ENCODE measurements at regions not wholly inside any gene's neighbourhood (a gene's known extent, or its start where the extent isn't known, plus 50 kb on each side); places are given as distances from the start of the nearest gene placed in this dataset.

DNA sequence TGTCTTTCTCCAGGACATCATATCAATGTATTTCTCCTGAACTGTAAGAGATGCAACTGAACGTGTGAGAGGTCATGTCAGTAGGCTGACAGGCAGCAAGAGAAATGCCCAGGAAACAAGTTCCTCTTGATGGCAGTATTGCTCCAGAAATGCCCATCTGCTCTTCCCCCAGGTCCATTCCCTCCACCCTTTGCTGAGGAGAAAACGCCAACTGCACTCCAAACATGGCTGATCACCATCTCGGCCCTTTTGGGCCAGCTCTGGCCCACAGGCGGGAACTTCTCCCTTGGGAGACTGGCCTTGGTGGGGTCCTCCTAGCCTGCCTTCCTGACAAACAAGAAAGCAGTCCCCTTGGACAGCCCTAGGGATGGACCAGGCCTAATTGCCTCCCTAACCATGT, 276.5 kb upstream of the AGTR2 start:
- Histone ChIP-seq H3K9me3 (peaks cover 0 to 20% (median 0%) of the 10 kb centered on the region in 8 donors), H3K27ac (no peak overlapping the region), H3K4me3 (no peak overlapping the region), H3K36me3 (no peaks in the 10 kb centered on the region), H3K4me1 (peaks cover 0 to 17% (median 0%) of the 10 kb centered on the region in 6 donors), H3K27me3 (replicated peaks in 1 of 7) (no peaks in the 10 kb centered on the region)
- no peak for DNase-seq
- TF ChIP-seq, protein P1, sequence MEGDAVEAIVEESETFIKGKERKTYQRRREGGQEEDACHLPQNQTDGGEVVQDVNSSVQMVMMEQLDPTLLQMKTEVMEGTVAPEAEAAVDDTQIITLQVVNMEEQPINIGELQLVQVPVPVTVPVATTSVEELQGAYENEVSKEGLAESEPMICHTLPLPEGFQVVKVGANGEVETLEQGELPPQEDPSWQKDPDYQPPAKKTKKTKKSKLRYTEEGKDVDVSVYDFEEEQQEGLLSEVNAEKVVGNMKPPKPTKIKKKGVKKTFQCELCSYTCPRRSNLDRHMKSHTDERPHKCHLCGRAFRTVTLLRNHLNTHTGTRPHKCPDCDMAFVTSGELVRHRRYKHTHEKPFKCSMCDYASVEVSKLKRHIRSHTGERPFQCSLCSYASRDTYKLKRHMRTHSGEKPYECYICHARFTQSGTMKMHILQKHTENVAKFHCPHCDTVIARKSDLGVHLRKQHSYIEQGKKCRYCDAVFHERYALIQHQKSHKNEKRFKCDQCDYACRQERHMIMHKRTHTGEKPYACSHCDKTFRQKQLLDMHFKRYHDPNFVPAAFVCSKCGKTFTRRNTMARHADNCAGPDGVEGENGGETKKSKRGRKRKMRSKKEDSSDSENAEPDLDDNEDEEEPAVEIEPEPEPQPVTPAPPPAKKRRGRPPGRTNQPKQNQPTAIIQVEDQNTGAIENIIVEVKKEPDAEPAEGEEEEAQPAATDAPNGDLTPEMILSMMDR (IDR thresholded peaks at IDR 0.05 in 8 of 11, conservative IDR thresholded peaks at IDR 0.05 in 3 of 11): peak in 4 of 11 experiments; percentile 33 to 46 (median 36)
- TF ChIP-seq POLR2A (IDR thresholded peaks at IDR 0.05) (no peak), POLR2AphosphoS5 (IDR thresholded peaks at IDR 0.05) (no peak)
- intact Hi-C loops (cut with DNase I; ENCODE audit: low total_unique reads): no loop called here
- 41 to 76% (median 62%) methylated on average over 4 of the region's 4 CpGs for WGBS, 5 donors

DNA sequence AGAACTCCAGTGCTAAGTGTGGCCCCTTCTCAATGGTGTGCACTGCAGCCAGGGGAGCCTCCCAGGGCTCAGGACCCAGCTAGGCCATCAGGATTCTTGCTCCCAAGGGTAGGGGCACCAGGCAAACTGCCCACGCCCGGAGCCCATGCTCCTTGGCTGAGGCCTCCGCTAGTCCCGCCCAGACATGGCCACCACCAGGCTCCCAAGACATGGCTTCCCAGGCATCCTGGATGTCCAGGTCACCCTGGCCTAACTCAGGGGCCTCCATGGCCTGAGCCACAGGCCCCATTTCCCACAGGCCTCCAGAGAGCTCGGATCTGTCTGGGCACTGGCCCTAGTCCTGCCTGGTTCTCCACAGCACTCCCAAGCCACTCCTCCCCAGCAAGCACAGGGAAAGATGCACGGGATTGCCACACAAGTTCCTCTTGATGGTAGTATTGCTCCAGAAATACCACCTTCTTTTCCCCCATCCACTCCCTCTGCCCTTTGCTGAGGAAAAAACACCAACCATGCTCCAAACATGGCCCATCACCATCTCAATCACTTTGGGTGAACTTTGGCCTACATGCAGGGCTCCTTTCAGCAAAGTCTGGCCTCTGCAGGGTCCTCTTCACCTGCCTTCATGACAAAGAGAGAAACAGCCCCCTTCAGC, 274.7 kb upstream of the AGTR2 start:
- TF ChIP-seq POLR2AphosphoS5 (IDR thresholded peaks at IDR 0.05): no peak
- no peak for TF ChIP-seq POLR2A (IDR thresholded peaks at IDR 0.05)
- TF ChIP-seq, protein P1 (IDR thresholded peaks at IDR 0.05 in 8 of 11, conservative IDR thresholded peaks at IDR 0.05 in 3 of 11): no peak
- Histone ChIP-seq H3K4me3 (no peak overlapping the region), H3K27me3 (replicated peaks in 1 of 7) (no peaks in the 10 kb centered on the region), H3K36me3 (no peaks in the 10 kb centered on the region), H3K27ac (no peak overlapping the region), H3K4me1 (peaks cover 0 to 18% (median 0%) of the 10 kb centered on the region in 6 donors), H3K9me3 (peaks cover 0 to 9% (median 0%) of the 10 kb centered on the region in 8 donors)
- intact Hi-C loops (cut with DNase I; ENCODE audit: low total_unique reads): no loop called here
- DNase-seq: no peak
- WGBS, 5 donors: 42 to 93% (median 84%) methylated on average over 1 to 6 of the region's 6 CpGs; no CpG with 5 or more reads in 1 of the 5 donors

DNA sequence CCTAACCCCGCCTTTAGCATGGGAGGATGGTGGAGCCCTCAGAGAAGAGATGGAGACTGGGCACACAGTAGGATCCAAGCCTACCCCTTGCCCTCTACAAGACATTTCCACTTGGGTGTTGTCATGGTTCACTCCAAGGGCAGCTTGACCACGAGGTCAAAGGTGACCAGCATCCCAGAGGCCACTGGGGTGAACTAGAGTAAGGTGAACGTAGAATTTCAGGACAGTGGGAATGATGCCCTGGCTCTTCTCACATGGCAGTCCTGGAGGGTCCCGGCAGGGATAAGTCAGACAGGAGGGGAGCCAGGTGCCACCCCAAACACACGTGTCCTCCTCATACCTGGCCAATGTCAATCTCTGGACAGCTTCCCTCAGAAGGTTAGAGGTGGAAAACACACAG, 274.2 kb upstream of the AGTR2 start:
- Histone ChIP-seq H3K36me3 (no peaks in the 10 kb centered on the region), H3K9me3 (peaks cover 0 to 9% (median 0%) of the 10 kb centered on the region in 8 donors), H3K27me3 (replicated peaks in 1 of 7) (no peaks in the 10 kb centered on the region), H3K27ac (no peak overlapping the region), H3K4me1 (peaks cover 0 to 18% (median 0%) of the 10 kb centered on the region in 6 donors), H3K4me3 (no peak overlapping the region)
- no peak for DNase-seq
- TF ChIP-seq POLR2A (IDR thresholded peaks at IDR 0.05) (no peak), POLR2AphosphoS5 (IDR thresholded peaks at IDR 0.05) (no peak)
- TF ChIP-seq, protein P1 (IDR thresholded peaks at IDR 0.05 in 8 of 11, conservative IDR thresholded peaks at IDR 0.05 in 3 of 11): no peak
- intact Hi-C loops (cut with DNase I; ENCODE audit: low total_unique reads): no loop called here
- 73 to 92% (median 80%) methylated on average over 4 to 5 of the region's 5 CpGs for WGBS, 5 donors

DNA sequence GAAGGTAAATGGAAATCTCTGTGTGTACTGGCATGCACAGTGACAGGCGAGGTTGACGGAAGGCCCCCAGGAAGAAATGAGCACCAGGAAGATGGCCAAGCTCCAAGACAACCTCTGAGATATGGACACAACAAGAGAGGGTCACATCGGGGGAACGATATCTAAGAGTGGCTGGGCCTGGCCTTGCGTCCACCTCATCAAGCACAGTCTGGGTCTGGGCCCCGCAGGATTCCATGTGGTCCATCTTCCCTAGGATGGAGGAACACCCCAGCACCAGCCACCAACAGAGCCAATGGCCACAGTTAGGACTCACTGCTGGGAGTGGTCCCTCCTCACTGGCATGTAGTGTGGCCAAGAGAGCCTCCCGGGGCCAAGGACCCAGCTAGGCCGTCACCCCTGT, 272.6 kb upstream of the AGTR2 start:
- Histone ChIP-seq H3K9me3 (peaks cover 0 to 9% (median 0%) of the 10 kb centered on the region in 8 donors), H3K27me3 (replicated peaks in 1 of 7) (no peaks in the 10 kb centered on the region), H3K36me3 (no peaks in the 10 kb centered on the region), H3K4me3 (no peak overlapping the region), H3K27ac (no peak overlapping the region), H3K4me1 (peaks cover 0 to 12% (median 0%) of the 10 kb centered on the region in 6 donors)
- intact Hi-C loops (cut with DNase I; ENCODE audit: low total_unique reads): no loop called here
- DNase-seq: no peak
- WGBS, 5 donors: 89 to 100% (median 92%) methylated on average over 6 to 8 of the region's 8 CpGs
- no peak for TF ChIP-seq POLR2A (IDR thresholded peaks at IDR 0.05)
